DND-41 (cell line): ENCODE measurements at regions not wholly inside any gene's neighbourhood (a gene's known extent, or its start where the extent isn't known, plus 50 kb on each side); places are given as distances from the start of the nearest gene placed in this dataset.

ENCODE experiments used
- CTCF ChIP-seq: IDR thresholded peaks from 2 replicates; pipeline ENCODE4 v1.5.1; 2012; ENCODE audit warnings: borderline replicate concordance, low read length, moderate library complexity, mild to moderate bottlenecking; ENCODE audit not compliant: poor library complexity, severe bottlenecking; ENCODE audit errors: extremely low read depth
- EZH2 ChIP-seq: IDR thresholded peaks from 3 replicates; pipeline ENCODE4 v1.6.1; 2012; ENCODE audit warnings: borderline replicate concordance, low read depth, mild to moderate bottlenecking, moderate library complexity, low read length, inconsistent platforms; ENCODE audit not compliant: severe bottlenecking

- TF ChIP-seq CTCF: no peak
- no peak for TF ChIP-seq EZH2
Measured at GRCh38 chr5:51486158-51486557, 102.9 kb downstream of the ISL1 start.
